NOMO-1 treated with dmso at 0.1 percent for 144 hours (cell line): ENCODE measurements at regions not wholly inside any gene's neighbourhood (a gene's known extent, or its start where the extent isn't known, plus 50 kb on each side); places are given as distances from the start of the nearest gene placed in this dataset.

Experiments used
- DNase-seq: peaks from one replicate; lab custom pipeline; 2025; ENCODE audit not compliant: unreplicated experiment; lab: John Stamatoyannopoulos, UW

- DNase-seq = no peak
Measured at GRCh38 chr22:19574247-19574646, 50.0 kb upstream of the CLDN5 start.

GRCh38 chr22:19576460-19577421 lies 52.5 kb upstream of the CLDN5 start:
- peak; percentile 71 for DNase-seq

GRCh38 chr22:19577422-19577966 lies 53.3 kb upstream of the CLDN5 start:
- DNase-seq = no peak

- DNase-seq = no peak
Measured at GRCh38 chr22:19578180-19579004, 54.2 kb upstream of the CLDN5 start.

GRCh38 chr22:19579115-19579811 lies 55.1 kb upstream of the CLDN5 start:
- peak; percentile 24 for DNase-seq

- no peak for DNase-seq
Measured at GRCh38 chr22:19579880-19580279, 55.7 kb upstream of the CLDN5 start.

GRCh38 chr22:19580291-19580890 lies 56.2 kb upstream of the CLDN5 start:
- no peak for DNase-seq

- no peak for DNase-seq
Measured at GRCh38 chr22:19582033-19582693, 58.0 kb upstream of the CLDN5 start.

- no peak for DNase-seq
Measured at GRCh38 chr22:19586922-19587684, 62.9 kb upstream of the CLDN5 start.

- DNase-seq = no peak
Measured at GRCh38 chr22:19590696-19591095, 66.5 kb upstream of the CLDN5 start.

GRCh38 chr22:19591568-19591967 lies 67.4 kb upstream of the CLDN5 start:
- DNase-seq = no peak

GRCh38 chr22:19592464-19592863 lies 68.3 kb upstream of the CLDN5 start:
- no peak for DNase-seq

GRCh38 chr22:19593991-19594569 lies 69.9 kb upstream of the CLDN5 start:
- no peak for DNase-seq

- no peak for DNase-seq
Measured at GRCh38 chr22:19595532-19595931, 71.3 kb upstream of the CLDN5 start.

- no peak for DNase-seq
Measured at GRCh38 chr22:19596680-19597398, 72.6 kb upstream of the CLDN5 start.

- DNase-seq = no peak
Measured at GRCh38 chr22:19597399-19597735, 73.2 kb upstream of the CLDN5 start.

- no peak for DNase-seq
Measured at GRCh38 chr22:19598054-19598855, 74.0 kb upstream of the CLDN5 start.

GRCh38 chr22:19599004-19599403 lies 74.8 kb upstream of the CLDN5 start:
- DNase-seq = no peak
